Activated T-helper 1 cell treated with Interleukin-2 at 50 U/mL for 16 hours (primary cell): ENCODE measurements at regions not wholly inside any gene's neighbourhood (a gene's known extent, or its start where the extent isn't known, plus 50 kb on each side); places are given as distances from the start of the nearest gene placed in this dataset.

ENCODE experiments used
- DNase-seq: peaks from one replicate; pipeline ENCODE4 v3.0.0-alpha.2; 2020; ENCODE audit warnings: low read depth

DNA sequence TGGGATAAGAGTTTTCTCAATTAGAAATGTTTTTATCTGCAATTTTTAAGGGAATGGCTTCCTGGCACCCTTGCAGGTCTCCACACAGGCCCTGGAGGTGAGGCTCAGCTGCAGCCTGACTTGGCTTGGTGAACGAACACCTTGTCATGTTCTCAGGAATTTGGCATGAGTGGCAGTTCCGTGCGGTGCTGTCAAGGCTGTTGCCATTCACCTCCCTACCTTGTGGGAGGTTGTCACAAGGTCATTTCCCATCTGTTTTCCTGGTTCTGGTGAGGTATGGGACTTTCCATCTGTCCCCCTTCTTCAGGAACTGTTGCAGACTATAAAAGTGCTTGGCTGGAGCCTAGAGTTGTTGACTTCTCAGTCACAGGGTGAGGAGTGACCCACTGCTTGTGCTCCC lies 82.9 kb downstream of the ELOVL4 start:
- no peak for DNase-seq

DNA sequence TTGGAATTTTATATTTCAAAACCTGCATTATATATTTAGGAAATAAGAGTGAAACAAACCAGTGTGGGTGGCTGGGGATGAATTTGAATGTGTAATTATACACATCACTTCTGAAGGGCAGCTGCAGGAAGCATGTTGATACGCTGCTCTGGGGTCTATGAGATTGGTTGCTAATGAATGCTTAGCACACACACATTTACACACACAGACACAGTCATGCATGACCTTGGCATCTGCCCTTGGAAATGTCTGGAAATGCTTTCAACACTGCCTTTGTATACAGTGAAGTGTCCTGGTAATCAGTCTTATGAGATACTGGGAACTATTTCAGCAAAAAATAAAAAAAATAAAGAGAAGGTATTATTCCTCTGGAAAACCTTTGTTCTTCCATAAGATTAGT lies 83.4 kb downstream of the ELOVL4 start:
- no peak for DNase-seq

DNA sequence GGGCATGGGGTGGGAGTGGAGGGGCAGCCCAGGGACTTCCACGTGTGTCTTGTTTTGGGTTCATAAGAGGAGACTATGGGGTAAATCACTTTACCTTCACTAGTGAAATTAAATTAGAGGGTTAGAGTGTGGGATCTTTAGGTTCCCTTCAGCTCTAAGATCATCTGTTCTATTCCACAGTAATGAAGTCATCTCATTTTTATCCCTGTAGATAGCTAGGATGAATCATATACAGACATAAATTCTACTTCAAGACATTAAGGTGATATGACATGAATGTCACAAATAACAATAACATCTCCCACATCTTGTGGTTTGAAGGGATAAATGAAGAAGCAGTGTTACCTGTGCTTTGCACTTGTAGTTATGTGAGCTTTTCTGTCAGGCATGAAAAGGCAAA lies 83.8 kb downstream of the ELOVL4 start:
- DNase-seq, result no peak

- DNase-seq, result no peak
Measured at GRCh38 chr6:79862711-79863110, 84.6 kb downstream of the ELOVL4 start.

GRCh38 chr6:79862126-79862525 lies 85.2 kb downstream of the ELOVL4 start:
- DNase-seq, result no peak

- no peak for DNase-seq
Measured at GRCh38 chr6:79861023-79861422, 86.3 kb downstream of the ELOVL4 start.

DNA sequence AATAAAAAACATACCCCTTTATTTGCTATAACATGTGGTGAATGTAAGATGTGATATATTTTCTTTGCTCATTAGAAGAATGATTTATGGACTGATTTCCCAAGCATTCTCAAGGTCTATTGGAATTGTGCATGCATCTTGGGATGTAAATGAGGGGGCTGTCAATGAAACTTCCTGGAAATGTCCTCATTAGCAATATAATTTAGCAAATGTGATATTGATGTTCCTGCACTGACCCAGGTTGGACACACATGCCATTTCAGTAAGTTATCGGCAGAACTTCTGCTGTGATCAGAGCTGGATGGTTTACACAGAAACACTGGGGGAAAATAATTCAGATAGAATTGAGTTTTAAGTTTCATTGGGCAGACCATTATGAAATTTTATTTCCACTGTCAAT lies 99.9 kb downstream of the ELOVL4 start:
- DNase-seq, result no peak

DNA sequence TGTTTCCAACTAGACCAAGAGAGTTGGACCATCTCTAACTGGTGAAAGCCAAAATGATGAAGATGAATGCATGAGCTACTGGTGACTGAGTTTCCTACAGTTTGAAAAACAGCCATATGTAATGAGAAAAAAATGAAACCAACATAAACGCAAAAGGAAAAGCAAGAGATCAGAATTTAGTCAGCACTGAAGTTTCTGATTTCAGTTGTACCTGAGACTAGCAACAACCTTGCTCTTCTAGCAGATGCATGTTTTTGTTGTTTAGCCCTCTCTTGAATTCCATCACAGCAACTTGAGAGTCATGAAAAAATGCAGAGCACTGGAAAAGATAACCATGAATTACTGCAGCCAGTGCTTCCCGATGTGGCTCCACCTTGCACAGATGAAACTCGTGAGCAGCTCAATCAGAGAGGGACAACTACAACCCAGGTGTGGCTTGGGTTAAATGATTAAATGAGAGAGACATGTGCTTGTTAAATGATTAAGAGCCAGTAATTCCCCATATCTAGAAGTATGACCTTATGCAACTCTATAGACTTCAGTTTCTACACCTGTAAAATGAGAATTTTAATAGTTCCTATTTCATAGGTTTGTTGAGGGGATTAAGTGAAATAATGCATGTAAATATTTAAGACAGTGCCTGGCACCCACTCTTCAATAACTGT lies 104.8 kb downstream of the ELOVL4 start:
- DNase-seq, result no peak

DNA sequence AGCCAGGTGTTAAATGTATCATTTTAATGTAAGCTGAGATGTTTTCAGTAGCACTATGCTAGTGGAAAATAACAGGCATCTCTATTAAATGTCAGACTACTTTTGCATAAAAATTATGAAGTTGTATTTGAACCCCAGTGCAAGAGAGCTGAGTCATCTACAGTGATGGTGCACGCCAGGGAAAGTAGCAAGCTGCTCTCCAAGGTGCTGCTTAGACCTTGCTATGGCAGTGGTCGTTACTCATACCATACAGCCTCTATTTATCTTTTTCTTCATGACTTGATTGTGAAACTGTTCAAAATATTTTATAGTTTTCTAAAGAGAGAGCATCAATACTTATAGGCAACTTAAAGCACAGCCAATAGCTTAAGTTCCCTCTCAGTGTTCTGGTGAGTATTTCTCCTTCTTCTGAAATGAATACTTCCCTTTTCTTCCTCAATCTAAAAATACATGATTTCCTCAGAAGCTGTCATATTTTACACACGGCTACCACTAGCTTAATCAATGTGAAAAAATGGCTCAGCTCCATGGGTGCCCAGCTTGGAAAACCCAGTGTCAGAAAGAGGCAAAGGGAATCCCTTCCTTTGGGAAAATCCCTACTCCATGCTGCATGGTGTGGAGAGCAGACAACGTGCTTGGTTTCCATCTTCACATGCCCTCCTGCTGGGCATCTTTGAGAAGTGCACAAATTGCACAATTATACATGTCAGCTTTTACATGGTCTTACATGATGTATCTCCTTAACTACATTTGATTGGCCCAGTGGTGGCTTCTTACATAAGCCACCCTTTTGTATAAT lies 105.6 kb downstream of the ELOVL4 start:
- no peak for DNase-seq

- no peak for DNase-seq
Measured at GRCh38 chr6:79838851-79839250, 108.5 kb downstream of the ELOVL4 start.

DNA sequence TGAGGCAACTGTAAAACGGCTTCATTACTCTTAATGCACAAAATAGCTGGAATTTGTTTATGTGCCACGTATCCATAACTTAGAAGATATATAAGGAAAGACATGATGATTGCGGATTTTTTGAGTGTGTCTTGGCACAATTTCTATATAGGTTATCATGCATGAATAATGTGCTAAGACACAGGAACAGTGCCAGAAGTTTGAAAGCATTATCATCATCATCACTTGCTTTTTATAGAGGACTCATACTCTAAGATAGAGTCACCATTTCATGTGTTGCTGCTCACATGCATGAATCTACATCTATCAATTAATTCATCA lies 113.4 kb downstream of the ELOVL4 start:
- DNase-seq, result no peak

DNA sequence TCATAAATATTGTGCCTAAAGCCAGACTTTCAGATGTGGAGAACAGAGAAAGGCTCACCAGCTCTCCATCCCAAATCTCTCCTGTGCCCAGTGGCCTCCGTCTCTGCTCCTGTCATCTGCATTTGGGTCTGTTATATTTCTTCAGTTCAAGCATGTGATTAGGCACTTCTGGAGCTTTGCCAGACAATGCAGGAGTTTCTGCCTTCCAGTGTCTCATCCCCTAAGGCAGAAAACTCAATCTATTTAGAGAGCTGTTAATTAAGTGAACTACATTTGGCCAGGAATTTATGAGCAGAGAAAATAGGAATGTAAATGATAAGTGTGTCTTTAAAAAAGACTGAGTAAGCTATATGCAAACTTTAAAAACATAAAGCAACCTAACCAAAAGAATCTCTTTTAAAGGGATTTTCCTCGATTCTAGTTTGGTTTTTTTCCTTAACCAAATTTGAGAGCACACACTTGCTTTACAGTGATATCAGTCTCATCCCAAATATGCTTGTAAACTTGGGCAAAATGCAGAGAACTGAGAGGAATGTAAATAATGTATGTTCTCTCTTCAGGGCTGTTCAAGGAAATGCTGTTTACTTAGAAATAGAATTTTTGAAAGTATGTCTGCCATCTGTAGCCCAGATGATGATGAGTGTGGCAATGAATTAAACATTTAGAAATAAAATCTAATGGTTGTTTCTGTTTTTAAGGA lies 113.9 kb downstream of the ELOVL4 start:
- no peak for DNase-seq

GRCh38 chr6:79832723-79833122 lies 114.6 kb downstream of the ELOVL4 start:
- no peak for DNase-seq

DNA sequence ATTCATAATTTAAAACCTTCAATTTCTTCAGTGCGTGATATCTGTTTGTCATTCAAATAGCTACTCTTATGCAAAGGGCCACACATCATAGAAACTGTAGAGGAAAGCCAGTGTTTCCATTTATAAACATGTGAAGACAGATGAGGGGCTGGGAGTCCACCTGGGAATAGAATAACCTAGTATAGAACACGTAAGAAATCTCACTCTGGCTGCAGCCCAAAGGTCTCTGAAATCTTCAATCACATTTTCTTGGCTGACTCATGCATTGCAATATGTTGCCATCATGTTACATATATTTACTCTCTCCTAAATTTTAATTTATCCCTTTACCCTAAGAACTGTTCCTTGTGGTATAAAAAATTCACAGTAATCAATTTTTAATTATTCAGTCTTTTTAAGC lies 123.2 kb downstream of the ELOVL4 start:
- no peak for DNase-seq

GRCh38 chr6:79821859-79822258 lies 125.5 kb downstream of the ELOVL4 start:
- no peak for DNase-seq

- DNase-seq, result no peak
Measured at GRCh38 chr6:79818471-79818870, 128.9 kb downstream of the ELOVL4 start.

DNA sequence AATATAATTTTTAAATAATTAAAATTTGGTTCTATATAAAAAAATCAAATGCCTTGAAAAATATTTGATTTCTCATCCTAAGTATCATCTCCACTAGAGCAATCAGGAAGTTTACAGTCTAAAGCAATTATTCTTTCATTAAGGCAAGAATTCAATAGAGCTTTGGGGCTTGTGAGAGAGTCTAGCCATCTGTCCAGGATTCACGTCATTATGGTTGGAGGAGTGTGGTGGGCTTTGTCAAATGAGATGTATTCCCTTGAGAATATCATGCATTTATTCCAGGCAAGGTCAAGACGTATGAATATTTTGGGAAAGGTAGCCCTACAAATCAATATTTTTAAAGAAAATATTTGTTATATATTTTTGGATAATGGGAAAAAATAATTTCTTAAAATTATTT lies 132.4 kb downstream of the ELOVL4 start:
- no peak for DNase-seq

- peak; percentile 3 for DNase-seq
Measured at GRCh38 chr6:79813854-79814709, 133.3 kb downstream of the ELOVL4 start.

GRCh38 chr6:79813143-79813850 lies 134.1 kb downstream of the ELOVL4 start:
- DNase-seq, result no peak

- no peak for DNase-seq
Measured at GRCh38 chr6:79812195-79812594, 135.2 kb downstream of the ELOVL4 start.

DNA sequence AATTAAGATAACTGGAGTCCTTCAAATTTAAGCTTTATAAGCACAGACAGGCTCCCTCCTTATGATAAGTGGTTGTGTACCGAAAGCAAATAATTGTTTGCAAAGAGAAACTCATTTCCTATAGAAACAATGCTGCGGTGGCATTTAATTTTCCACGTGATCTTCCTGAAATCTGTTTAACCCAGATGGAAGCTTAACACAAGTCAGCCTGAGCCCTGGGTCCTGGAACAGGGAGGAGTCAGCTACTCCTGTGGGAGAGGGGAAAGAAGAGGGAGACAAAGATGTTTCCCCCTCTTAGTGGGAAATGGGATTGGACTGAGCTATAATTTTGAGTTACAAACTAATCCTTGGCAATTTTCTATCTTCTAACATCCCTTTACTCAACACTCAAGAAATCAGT lies 136.5 kb downstream of the ELOVL4 start:
- no peak for DNase-seq
